ENCODE measurements at regions not wholly inside any gene's neighbourhood (a gene's known extent, or its start where the extent isn't known, plus 50 kb on each side); places are given as distances from the start of the nearest gene placed in this dataset.

- Histone ChIP-seq H3K4me3 (no peak overlapping the region), H3K27ac (peak overlapping the region in 3 of 5 donors; percentile 35 to 64 (median 42)), H3K36me3 (replicated peaks in 1 of 2) (no peaks in the 10 kb centered on the region), H3K9me3 (replicated peaks in 1 of 3) (no peaks in the 10 kb centered on the region), H3K4me1 (replicated peaks in 1 of 2) (peaks cover 0 to 4% of the 10 kb centered on the region in 2 donors), H3K27me3 (no peaks in the 10 kb centered on the region)
- intact Hi-C loops (cut with DNase I) = no loop called here
- no peak for DNase-seq
- 53 to 73% (median 69%) methylated on average over 3 of the region's 3 CpGs for WGBS, 4 donors
- TF ChIP-seq CTCF (IDR thresholded peaks at IDR 0.05) (no peak), POLR2A (IDR thresholded peaks at IDR 0.05) (no peak)
Observed at GRCh38 chr15:95417761-95418160, 912.7 kb upstream of the NR2F2 start.

GRCh38 chr15:95422255-95422654 lies 908.2 kb upstream of the NR2F2 start:
- WGBS, 4 donors = 56 to 69% (median 60%) methylated on average over 3 of the region's 3 CpGs
- intact Hi-C loops (cut with DNase I) = no loop called here
- no peak overlapping the region for H3K4me3 ChIP-seq
- H3K36me3 ChIP-seq (replicated peaks in 1 of 2) = no peaks in the 10 kb centered on the region
- H3K4me1 ChIP-seq (replicated peaks in 1 of 2) = no peaks in the 10 kb centered on the region
- TF ChIP-seq POLR2A (IDR thresholded peaks at IDR 0.05) (no peak), CTCF (IDR thresholded peaks at IDR 0.05) (no peak)
- no peak overlapping the region for H3K27ac ChIP-seq
- no peaks in the 10 kb centered on the region for H3K9me3 ChIP-seq (replicated peaks in 1 of 3)
- DNase-seq = no peak
- H3K27me3 ChIP-seq = no peaks in the 10 kb centered on the region

- no peaks in the 10 kb centered on the region for H3K36me3 ChIP-seq (replicated peaks in 1 of 2)
- intact Hi-C loops (cut with DNase I) = no loop called here
- H3K4me3 ChIP-seq = no peak overlapping the region
- H3K27ac ChIP-seq = no peak overlapping the region
- no peaks in the 10 kb centered on the region for H3K4me1 ChIP-seq (replicated peaks in 1 of 2)
- H3K9me3 ChIP-seq (replicated peaks in 1 of 3) = no peaks in the 10 kb centered on the region
- 89 to 94% (median 92%) methylated on average over 1 of the region's 1 CpG for WGBS, 4 donors
- no peaks in the 10 kb centered on the region for H3K27me3 ChIP-seq
- TF ChIP-seq CTCF (IDR thresholded peaks at IDR 0.05) (no peak), POLR2A (IDR thresholded peaks at IDR 0.05) (no peak)
- DNase-seq = no peak
Observed at GRCh38 chr15:95425859-95426258, 904.6 kb upstream of the NR2F2 start.

GRCh38 chr15:95429345-95429744 lies 901.2 kb upstream of the NR2F2 start:
- H3K4me1 ChIP-seq (replicated peaks in 1 of 2) = no peaks in the 10 kb centered on the region
- no peaks in the 10 kb centered on the region for H3K27me3 ChIP-seq
- H3K36me3 ChIP-seq (replicated peaks in 1 of 2) = no peaks in the 10 kb centered on the region
- no peaks in the 10 kb centered on the region for H3K9me3 ChIP-seq (replicated peaks in 1 of 3)
- WGBS, 4 donors = 81 to 90% (median 85%) methylated on average over 4 of the region's 4 CpGs
- no peak for DNase-seq
- intact Hi-C loops (cut with DNase I) = no loop called here
- no peak for TF ChIP-seq POLR2A (IDR thresholded peaks at IDR 0.05)
- TF ChIP-seq CTCF (IDR thresholded peaks at IDR 0.05) = no peak
- no peak overlapping the region for H3K4me3 ChIP-seq
- H3K27ac ChIP-seq = no peak overlapping the region
